IMR-90 (cell line): ENCODE measurements at regions not wholly inside any gene's neighbourhood (a gene's known extent, or its start where the extent isn't known, plus 50 kb on each side); places are given as distances from the start of the nearest gene placed in this dataset.

ENCODE experiments used
- ATAC-seq: fragments of 200-7000 bp; cut with Tn5 transposase; 2 replicates; pipeline ENCODE4 v1.9.1; 2020; ENCODE audit warnings: low read depth, mild to moderate bottlenecking, moderate library complexity
- BruUV-seq: library from RNA; stranded (reverse); fragments of 400-500 nt; replicated peaks from 2 replicates; lab custom pipeline; 2021; lab: Mats Ljungman, UMichigan
- CTCF ChIA-PET: fragments of 300-600 bp; formaldehyde crosslinking; extraction: SDS; loops from one replicate; lab custom pipeline; 2021; ENCODE audit warnings: antibody characterized with exemption; lab: Yijun Ruan, JAX
- POLR2A ChIA-PET: fragments of 300-600 bp; sonication (Branson Sonifier 250); formaldehyde crosslinking; loops from one replicate; lab custom pipeline; 2022; ENCODE audit warnings: antibody characterized with exemption; ENCODE audit not compliant: unreplicated experiment; lab: Charles Lee
- DNase-seq: peaks from one replicate; pipeline ENCODE4 v3.0.0; 2013
- H2AFZ ChIP-seq: replicated peaks from 2 replicates; pipeline ENCODE3; 2013; ENCODE audit warnings: low read length, mild to moderate bottlenecking; ENCODE audit not compliant: poor library complexity
- H2AK5ac ChIP-seq: 2 replicates; pipeline ENCODE4 v1.6.1; 2013; ENCODE audit warnings: low read depth, low read length, inconsistent platforms
- H2AK9ac ChIP-seq: replicated peaks from 2 replicates; pipeline ENCODE3; 2013; ENCODE audit warnings: mild to moderate bottlenecking, low read depth, low read length, moderate library complexity; ENCODE audit not compliant: poor library complexity
- H2BK120ac ChIP-seq: 2 replicates; pipeline ENCODE4 v1.6.1; 2013; ENCODE audit warnings: low read depth, low read length, inconsistent platforms
- H2BK15ac ChIP-seq: 3 replicates; pipeline ENCODE4 v1.6.1; 2013; ENCODE audit warnings: low read depth, low read length, inconsistent platforms
- H2BK20ac ChIP-seq: 2 replicates; pipeline ENCODE4 v1.6.1; 2013; ENCODE audit warnings: low read depth, mild to moderate bottlenecking, inconsistent platforms, low read length, moderate library complexity
- H2BK5ac ChIP-seq: 2 replicates; pipeline ENCODE4 v1.6.1; 2013; ENCODE audit warnings: mild to moderate bottlenecking, low read depth, low read length, inconsistent platforms; ENCODE audit not compliant: poor library complexity, severe bottlenecking
- H3K14ac ChIP-seq: replicated peaks from 2 replicates; pipeline ENCODE4 v1.6.1; 2013; ENCODE audit warnings: low read depth, low read length, inconsistent platforms
- H3K18ac ChIP-seq: 2 replicates; pipeline ENCODE4 v1.6.1; 2013; ENCODE audit warnings: low read depth, low read length, control low read depth
- H3K23ac ChIP-seq: 2 replicates; pipeline ENCODE4 v1.6.1; 2013; ENCODE audit warnings: low read depth, low read length, inconsistent platforms
- H3K27ac ChIP-seq: 2 replicates; pipeline ENCODE4 v1.5.1; 2013; ENCODE audit warnings: mild to moderate bottlenecking, control low read depth, low read length; ENCODE audit not compliant: insufficient read depth
- H3K27me3 ChIP-seq: 2 replicates; pipeline ENCODE4 v1.6.1; 2013; ENCODE audit warnings: low read length; ENCODE audit not compliant: control insufficient read depth, insufficient read depth
- H3K36me3 ChIP-seq: 2 replicates; pipeline ENCODE4 v1.6.1; 2013; ENCODE audit warnings: low read length, mixed read lengths; ENCODE audit not compliant: control insufficient read depth, insufficient read depth
- H3K4ac ChIP-seq: 2 replicates; pipeline ENCODE4 v1.6.1; 2013; ENCODE audit warnings: low read depth, low read length, inconsistent platforms
- H3K4me1 ChIP-seq: 2 replicates; pipeline ENCODE4 v1.6.1; 2013; ENCODE audit warnings: low read length, mixed read lengths; ENCODE audit not compliant: control insufficient read depth, insufficient read depth
- H3K4me2 ChIP-seq: 2 replicates; pipeline ENCODE4 v1.6.1; 2013; ENCODE audit warnings: low read depth, mild to moderate bottlenecking, control low read depth, low read length, moderate library complexity
- H3K4me3 ChIP-seq: 2 replicates; pipeline ENCODE4 v1.5.1; 2013; ENCODE audit warnings: low read depth, mild to moderate bottlenecking, control low read depth, low read length, moderate library complexity; ENCODE audit not compliant: insufficient read depth
- H3K56ac ChIP-seq: 2 replicates; pipeline ENCODE4 v1.6.1; 2013; ENCODE audit warnings: low read length, inconsistent platforms; ENCODE audit not compliant: insufficient read depth; ENCODE audit errors: extremely low read depth
- H3K79me1 ChIP-seq, 2 experiments: 2 replicates each; pipeline ENCODE4 v1.6.1; 2013; ENCODE audit warnings: low read length in 2 of 2, inconsistent platforms in 1 of 2, low read depth in 1 of 2
- H3K9ac ChIP-seq: 2 replicates; pipeline ENCODE4 v1.6.1; 2013; ENCODE audit warnings: low read depth, low read length, control low read depth
- H3K9me1 ChIP-seq: 2 replicates; pipeline ENCODE4 v1.6.1; 2013; ENCODE audit warnings: low read length, inconsistent platforms; ENCODE audit not compliant: insufficient read depth
- H3K9me3 ChIP-seq: 2 replicates; pipeline ENCODE4 v1.6.1; 2013; ENCODE audit warnings: low read length; ENCODE audit not compliant: control insufficient read depth, insufficient read depth
- H4K20me1 ChIP-seq: 2 replicates; pipeline ENCODE4 v1.6.1; 2013; ENCODE audit warnings: low read length, inconsistent platforms; ENCODE audit not compliant: insufficient read depth
- H4K5ac ChIP-seq: 2 replicates; pipeline ENCODE4 v1.6.1; 2013; ENCODE audit warnings: mild to moderate bottlenecking, low read depth, low read length, control low read depth
- H4K8ac ChIP-seq, 2 experiments: 2 replicates each; pipeline ENCODE4 v1.6.1; 2013; ENCODE audit warnings: low read depth in 2 of 2, low read length in 2 of 2, control low read depth in 1 of 2, inconsistent platforms in 1 of 2
- H4K91ac ChIP-seq: 2 replicates; pipeline ENCODE4 v1.6.1; 2013; ENCODE audit warnings: low read depth, low read length, inconsistent platforms; ENCODE audit not compliant: insufficient read depth
- POLR2A ChIP-seq: IDR thresholded peaks from 2 replicates; pipeline ENCODE4 v1.6.1; 2012; ENCODE audit warnings: mild to moderate bottlenecking, low read depth, low read length
- WGBS, 2 experiments: methylation state at CpG; one replicate each; pipeline versions ENCODE4 v1.1.5 to v1.1.7; 2013; ENCODE audit warnings: missing lambda C conversion rate in 2 of 2; ENCODE audit not compliant: insufficient read length in 1 of 2; ENCODE audit errors: extremely low coverage in 2 of 2; 5-methylcytosine and 5-hydroxymethylcytosine counted together
- dilution Hi-C: fragments of 300-500 bp; cut with HindIII; formaldehyde crosslinking; loops from one replicate; pipeline ENCODE4 v1.14.3; 2018; ENCODE audit warnings: low sequenced_read_pairs; ENCODE audit not compliant: unreplicated experiment
- in situ Hi-C: fragments of 300-500 bp; cut with MboI; formaldehyde crosslinking; loops from 3 replicates; pipeline ENCODE4 v1.14.3; 2019; ENCODE audit warnings: low sequenced_read_pairs, inconsistent platforms, mixed read lengths
- intact Hi-C: fragments of 100-400 bp; cut with micrococcal nuclease; formaldehyde crosslinking; loops from 2 replicates; pipeline ENCODE4 v1.10.0; 2022

DNA sequence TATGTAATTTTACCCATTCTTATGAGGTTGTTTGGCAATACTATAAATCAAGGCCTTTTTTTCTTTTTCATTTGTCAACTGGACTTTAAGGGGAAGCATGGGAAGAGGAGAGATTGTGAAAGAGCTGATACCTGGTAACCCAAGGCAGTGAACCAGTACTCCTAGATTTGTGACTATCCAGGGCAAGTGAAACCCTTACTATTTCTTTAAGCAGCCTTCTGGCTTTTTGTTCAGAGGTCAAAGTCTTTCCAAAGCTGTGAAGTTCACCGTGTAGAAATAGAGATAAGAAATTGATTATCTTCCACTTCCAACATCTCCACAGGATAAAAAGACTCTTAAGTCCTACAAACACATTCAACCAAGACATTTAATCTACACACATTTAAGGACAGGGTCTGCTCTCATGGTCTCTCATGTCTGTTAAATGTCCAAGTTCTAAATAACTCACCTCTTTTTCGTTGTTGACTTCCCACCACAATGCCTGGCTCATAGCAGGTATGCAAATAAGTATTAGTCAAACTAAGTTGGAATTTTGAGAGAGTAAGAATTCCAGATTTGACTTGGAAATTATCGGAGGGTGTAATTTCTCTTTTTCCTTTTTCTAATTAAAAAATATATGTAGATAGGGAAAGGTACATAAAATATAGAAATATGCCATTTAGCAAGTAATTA lies 485.8 kb downstream of the STK39 start:
- no peak for TF ChIP-seq POLR2A
- Histone ChIP-seq H2AK9ac (no peak overlapping the region), H3K79me1 (no peaks in the 10 kb centered on the region), H2AK5ac (no peak overlapping the region), H3K27me3 (no peaks in the 10 kb centered on the region), H3K27ac (no peak overlapping the region), H3K4ac (no peak overlapping the region), H2BK5ac (no peak overlapping the region), H3K23ac (no peak overlapping the region), H3K9me1 (no peaks in the 10 kb centered on the region), H3K36me3 (no peaks in the 10 kb centered on the region), H3K4me2 (no peak overlapping the region), H2AFZ (no peak overlapping the region), H4K91ac (no peak overlapping the region), H3K14ac (no peak overlapping the region), H3K4me1 (no peaks in the 10 kb centered on the region), H4K20me1 (no peaks in the 10 kb centered on the region), H2BK20ac (no peak overlapping the region), H2BK15ac (no peak overlapping the region), H3K9ac (no peak overlapping the region), H2BK120ac (no peak overlapping the region), H3K18ac (no peak overlapping the region), H3K9me3 (no peaks in the 10 kb centered on the region; the same call in 1 of the 2 replicates), H3K4me3 (no peak overlapping the region), H4K8ac (no peak overlapping the region), H4K5ac (no peak overlapping the region), H3K56ac (no peak overlapping the region)
- no peak for ATAC-seq
- intact Hi-C loops: no loop called here
- dilution Hi-C loops: no loop called here
- POLR2A ChIA-PET: no interaction called here
- no CpG with 5 or more reads among the region's 3 CpGs for WGBS, 2 experiments
- BruUV-seq: no TSS peak
- in situ Hi-C loops: no loop called here
- CTCF ChIA-PET: no interaction called here
- no peak for DNase-seq
